Pancreas (tissue), 10 donors: ENCODE measurements at regions not wholly inside any gene's neighbourhood (a gene's known extent, or its start where the extent isn't known, plus 50 kb on each side); places are given as distances from the start of the nearest gene placed in this dataset.

Experiments used
- ATAC-seq, 4 donors: fragments of 200-7000 bp; cut with Tn5 transposase; one replicate each; pipeline versions ENCODE4 v1.8.0 to v1.9.1; 2020; ENCODE audit warnings: mild to moderate bottlenecking in 4 of 4, moderate library complexity in 4 of 4
- DNase-seq, 6 donors: peaks; one replicate each; pipeline ENCODE4 v3.0.0-alpha.2; 2020
- FAIRE-seq: peaks from 2 replicates; lab custom pipeline; 2012; peaks lifted over from hg19 to GRCh38; lab: Jason Lieb, UNC
- H3K27ac ChIP-seq, 4 donors: fragments of 200-600 bp; sonication (generic); 1 replicate in 3 of 4; 2 replicates in 1 of 4; pipeline versions ENCODE4 v1.5.0 to v1.8.0; 2020
- H3K27me3 ChIP-seq, 4 donors: fragments of 200-600 bp; one replicate each; pipeline ENCODE4 v1.8.0; 2021
- H3K36me3 ChIP-seq, 3 donors: fragments of 200-600 bp; sonication (generic) in 1 of 3; one replicate each; pipeline versions ENCODE4 v1.5.0 to v1.8.0; 2020 to 2021
- H3K4me1 ChIP-seq, 3 donors: fragments of 200-600 bp; one replicate each; pipeline ENCODE4 v1.8.0; 2021
- H3K4me3 ChIP-seq, 4 donors: fragments of 200-600 bp; sonication (generic) in 2 of 4; one replicate each; pipeline versions ENCODE4 v1.5.0 to v1.8.0; 2020 to 2021
- H3K9me3 ChIP-seq, 4 donors: fragments of 200-600 bp; one replicate each; pipeline ENCODE4 v1.8.0; 2021
- WGBS, 2 donors: extraction: QIAGEN DNeasy Blood & Tissue Kit; methylation state at CpG; one replicate each; pipeline ENCODE4 v1.1.7; 2013; 5-methylcytosine and 5-hydroxymethylcytosine counted together
- intact Hi-C, 3 donors: fragments of 100-400 bp; cut with DNase I; formaldehyde crosslinking; loops; one replicate each; pipeline versions ENCODE4 v1.11.1 to v1.14.2; 2022
- TF ChIP-seq, protein P1 (sequence below), 4 donors: fragments of 200-600 bp; sonication (generic) in 3 of 4; IDR thresholded peaks; one replicate each; pipeline versions ENCODE4 v1.5.0 to v1.8.0; 2021; ENCODE audit warnings: antibody characterized with exemption in 4 of 4
- donor health status: healthy with polysubstance abuse.
- donor health status: DM: no; HTN: no; CAD: no; lungs with moderate emphysema.
- donor health status: DM: no; HTN: no; CAD: no.
- donor health status: control.
- donor health status: control.
- donor health status: Bipolar disorder and iron deficiency.
- donor health status: DM: yes; HTN: yes; CAD: no.
- donor health status: DM: no; HTN: no; CAD: no.
- donor health status: DM: no; HTN: no; CAD: no.
- donor health status: DM: yes; HTN: yes; CAD: no.

DNA sequence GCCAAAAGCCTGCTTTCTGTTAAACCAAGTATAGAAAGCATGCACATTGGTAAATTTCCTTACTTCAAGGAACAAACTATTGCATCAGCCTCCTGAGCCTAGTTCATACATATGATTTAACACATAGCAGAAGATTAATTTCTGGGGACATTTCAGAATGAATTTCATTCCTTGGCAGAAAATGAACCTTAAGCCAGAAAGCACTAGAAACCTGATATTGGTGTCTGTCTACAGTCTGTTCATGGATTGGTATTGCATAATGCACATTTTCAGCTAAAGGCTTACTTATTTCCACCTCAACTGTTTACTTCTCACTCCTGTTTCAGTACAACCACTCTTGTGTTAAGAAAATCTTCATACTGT, 1471.8 kb upstream of the NUDT12 start:
- intact Hi-C loops, result no loop called here
- ATAC-seq (no peak), DNase-seq (no peak), FAIRE-seq (no peak)
- no peak overlapping the region for H3K27ac ChIP-seq
- H3K4me3 ChIP-seq, result no peak overlapping the region
- TF ChIP-seq, protein P1, sequence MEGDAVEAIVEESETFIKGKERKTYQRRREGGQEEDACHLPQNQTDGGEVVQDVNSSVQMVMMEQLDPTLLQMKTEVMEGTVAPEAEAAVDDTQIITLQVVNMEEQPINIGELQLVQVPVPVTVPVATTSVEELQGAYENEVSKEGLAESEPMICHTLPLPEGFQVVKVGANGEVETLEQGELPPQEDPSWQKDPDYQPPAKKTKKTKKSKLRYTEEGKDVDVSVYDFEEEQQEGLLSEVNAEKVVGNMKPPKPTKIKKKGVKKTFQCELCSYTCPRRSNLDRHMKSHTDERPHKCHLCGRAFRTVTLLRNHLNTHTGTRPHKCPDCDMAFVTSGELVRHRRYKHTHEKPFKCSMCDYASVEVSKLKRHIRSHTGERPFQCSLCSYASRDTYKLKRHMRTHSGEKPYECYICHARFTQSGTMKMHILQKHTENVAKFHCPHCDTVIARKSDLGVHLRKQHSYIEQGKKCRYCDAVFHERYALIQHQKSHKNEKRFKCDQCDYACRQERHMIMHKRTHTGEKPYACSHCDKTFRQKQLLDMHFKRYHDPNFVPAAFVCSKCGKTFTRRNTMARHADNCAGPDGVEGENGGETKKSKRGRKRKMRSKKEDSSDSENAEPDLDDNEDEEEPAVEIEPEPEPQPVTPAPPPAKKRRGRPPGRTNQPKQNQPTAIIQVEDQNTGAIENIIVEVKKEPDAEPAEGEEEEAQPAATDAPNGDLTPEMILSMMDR (IDR thresholded peaks at IDR 0.05), result no peak
- peaks cover 0 to under 1% (median 0%) of the 10 kb centered on the region in 4 donors for H3K27me3 ChIP-seq
- H3K4me1 ChIP-seq, result no peaks in the 10 kb centered on the region
- no peaks in the 10 kb centered on the region for H3K9me3 ChIP-seq
- H3K36me3 ChIP-seq, result no peaks in the 10 kb centered on the region

DNA sequence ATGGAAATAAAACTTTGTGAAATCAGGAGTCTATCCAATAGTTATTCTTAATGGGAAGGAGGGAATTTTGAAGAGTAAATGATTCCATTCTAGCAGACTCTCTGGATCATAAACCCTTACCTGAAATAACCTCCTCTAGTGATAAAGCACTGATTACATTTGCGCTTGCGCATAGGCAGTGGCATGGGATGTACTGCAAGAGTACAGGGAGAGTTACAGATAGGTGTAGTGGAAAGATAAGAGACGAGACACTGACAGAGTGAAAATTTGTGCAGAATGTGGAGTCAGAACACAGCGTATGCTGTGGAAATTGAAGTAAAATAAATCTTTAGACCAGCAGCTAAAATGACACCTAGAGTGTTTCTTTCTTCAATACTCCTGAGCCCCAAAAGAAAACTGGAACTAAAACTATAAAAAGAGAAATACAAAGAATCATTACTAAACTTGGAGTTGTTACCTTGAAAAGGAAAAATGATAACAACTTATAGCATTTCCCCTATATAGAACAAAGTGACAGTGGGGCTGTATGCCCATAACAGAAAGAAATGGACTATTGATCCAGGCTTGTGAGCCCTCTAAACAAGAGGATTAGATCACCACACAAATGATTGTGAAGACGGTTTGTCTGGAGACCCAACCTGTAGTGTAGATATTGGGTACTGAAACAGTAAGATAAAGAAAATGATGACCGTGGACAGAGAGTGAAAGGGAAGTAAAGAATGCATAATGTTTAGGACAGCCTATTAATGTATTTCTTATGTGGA, 1471.2 kb upstream of the NUDT12 start:
- DNase-seq (no peak), ATAC-seq (no peak), FAIRE-seq (no peak)
- Histone ChIP-seq H3K4me3 (no peak overlapping the region), H3K9me3 (no peaks in the 10 kb centered on the region), H3K36me3 (no peaks in the 10 kb centered on the region), H3K4me1 (no peaks in the 10 kb centered on the region), H3K27ac (no peak overlapping the region), H3K27me3 (peaks cover 0 to 4% (median 0%) of the 10 kb centered on the region in 4 donors)
- intact Hi-C loops, result no loop called here
- 22 to 23% methylated on average over 6 of the region's 6 CpGs for WGBS, 2 donors
- TF ChIP-seq, protein P1 (IDR thresholded peaks at IDR 0.05), result no peak

DNA sequence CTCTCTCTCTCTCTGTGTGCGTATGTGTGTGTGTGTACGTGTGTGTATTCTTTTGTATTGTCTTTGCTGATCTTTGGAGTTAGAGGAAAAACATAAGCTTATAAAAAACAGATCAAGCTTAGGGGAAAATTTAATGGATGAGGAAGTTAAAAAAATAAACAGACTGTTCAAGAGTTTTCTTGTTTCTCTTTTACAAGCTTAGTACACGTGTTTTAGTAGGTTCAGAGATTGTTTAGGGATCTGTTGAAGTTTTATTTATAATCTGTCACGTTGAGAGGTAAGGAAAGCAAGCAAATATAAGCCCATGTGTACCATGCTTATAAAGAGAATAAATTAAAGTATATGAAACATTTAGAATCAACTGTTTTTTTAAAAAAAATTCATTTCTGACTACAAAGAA, 1470.3 kb upstream of the NUDT12 start:
- no peak overlapping the region for H3K4me3 ChIP-seq
- H3K36me3 ChIP-seq, result no peaks in the 10 kb centered on the region
- FAIRE-seq (no peak), DNase-seq (no peak), ATAC-seq (no peak)
- no peaks in the 10 kb centered on the region for H3K4me1 ChIP-seq
- H3K27me3 ChIP-seq, result peaks cover 0 to 4% (median 0%) of the 10 kb centered on the region in 4 donors
- intact Hi-C loops, result no loop called here
- TF ChIP-seq, protein P1 (IDR thresholded peaks at IDR 0.05), result no peak
- WGBS, 2 donors, result 12 to 39% methylated on average over 4 of the region's 4 CpGs
- H3K27ac ChIP-seq, result no peak overlapping the region
- H3K9me3 ChIP-seq, result no peaks in the 10 kb centered on the region

DNA sequence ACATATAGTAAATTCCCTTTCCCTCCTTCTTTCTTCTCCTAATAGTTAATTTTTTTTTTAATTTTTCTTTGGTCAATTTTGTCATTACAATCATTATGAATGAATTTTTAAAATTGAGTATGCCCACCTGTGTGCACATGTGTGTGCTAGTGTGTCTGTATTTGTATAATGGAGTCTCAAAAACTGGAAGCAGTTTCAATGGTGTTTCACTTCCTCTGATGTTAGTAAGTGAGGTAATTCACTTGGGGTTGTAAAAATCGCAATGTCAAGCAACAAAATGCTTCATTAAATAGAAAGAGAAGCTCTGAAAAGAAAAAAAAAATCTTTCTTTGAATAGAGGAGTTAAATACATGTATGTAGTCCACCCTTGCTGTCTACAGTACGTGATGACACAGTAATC, 1467.6 kb upstream of the NUDT12 start:
- TF ChIP-seq, protein P1 (IDR thresholded peaks at IDR 0.05), result no peak
- DNase-seq, result no peak
- FAIRE-seq, result no peak
- intact Hi-C loops, result no loop called here
- ATAC-seq, result no peak
- no peaks in the 10 kb centered on the region for H3K36me3 ChIP-seq
- no peaks in the 10 kb centered on the region for H3K4me1 ChIP-seq
- no peaks in the 10 kb centered on the region for H3K9me3 ChIP-seq
- no peak overlapping the region for H3K27ac ChIP-seq
- 43 to 65% methylated on average over 2 of the region's 2 CpGs for WGBS, 2 donors
- no peak overlapping the region for H3K4me3 ChIP-seq
- peaks cover 0 to 4% (median 0%) of the 10 kb centered on the region in 4 donors for H3K27me3 ChIP-seq

DNA sequence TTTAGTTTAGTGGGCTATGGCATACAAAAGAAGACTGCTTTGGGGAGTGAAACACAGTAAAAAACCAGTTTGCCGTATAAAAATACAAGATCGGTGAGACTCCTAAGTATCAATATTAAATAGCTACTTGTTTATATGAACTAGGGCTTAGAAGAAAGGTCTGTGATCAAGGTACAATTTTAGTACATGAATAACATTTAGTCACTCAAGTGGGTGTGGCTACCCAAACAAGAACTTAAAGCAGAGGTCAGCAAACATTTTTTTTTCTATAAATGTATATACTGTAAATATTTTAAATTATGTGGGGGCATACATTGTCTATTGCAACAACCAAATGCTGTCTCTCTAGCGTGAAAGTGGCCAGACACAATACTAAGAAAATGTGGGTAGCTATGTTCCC, 1452.5 kb upstream of the NUDT12 start:
- H3K27ac ChIP-seq, result no peak overlapping the region
- TF ChIP-seq, protein P1 (IDR thresholded peaks at IDR 0.05), result no peak
- intact Hi-C loops, result no loop called here
- no peak for ATAC-seq
- 76 to 85% methylated on average over 3 of the region's 3 CpGs for WGBS, 2 donors
- no peaks in the 10 kb centered on the region for H3K36me3 ChIP-seq
- H3K4me3 ChIP-seq, result no peak overlapping the region
- H3K4me1 ChIP-seq, result no peaks in the 10 kb centered on the region
- H3K9me3 ChIP-seq, result no peaks in the 10 kb centered on the region
- no peak for FAIRE-seq
- no peak for DNase-seq
- no peaks in the 10 kb centered on the region for H3K27me3 ChIP-seq
